ENCODE measurements at regions not wholly inside any gene's neighbourhood (a gene's known extent, or its start where the extent isn't known, plus 50 kb on each side); places are given as distances from the start of the nearest gene placed in this dataset.

DNA sequence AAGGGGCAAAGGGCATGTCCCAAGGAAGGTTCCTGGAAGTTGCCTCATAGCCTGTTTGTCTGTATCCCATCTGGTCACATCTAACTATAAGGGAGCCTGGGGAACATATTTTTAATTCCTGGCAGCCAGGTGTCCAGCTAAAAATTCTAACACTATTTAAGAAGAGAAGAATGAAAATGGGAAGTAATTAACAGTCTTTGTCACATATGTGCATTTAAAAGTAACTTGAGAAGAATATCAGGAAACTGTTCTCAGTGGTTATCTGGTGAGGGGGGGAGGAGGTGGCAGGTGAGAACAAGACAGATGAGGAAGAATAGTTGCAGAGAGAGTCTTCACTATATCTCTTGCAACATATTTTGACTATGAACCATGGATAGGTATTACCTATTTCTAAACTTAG is 75.5 kb upstream of the ELOVL5 start:
- TF ChIP-seq, protein P1, sequence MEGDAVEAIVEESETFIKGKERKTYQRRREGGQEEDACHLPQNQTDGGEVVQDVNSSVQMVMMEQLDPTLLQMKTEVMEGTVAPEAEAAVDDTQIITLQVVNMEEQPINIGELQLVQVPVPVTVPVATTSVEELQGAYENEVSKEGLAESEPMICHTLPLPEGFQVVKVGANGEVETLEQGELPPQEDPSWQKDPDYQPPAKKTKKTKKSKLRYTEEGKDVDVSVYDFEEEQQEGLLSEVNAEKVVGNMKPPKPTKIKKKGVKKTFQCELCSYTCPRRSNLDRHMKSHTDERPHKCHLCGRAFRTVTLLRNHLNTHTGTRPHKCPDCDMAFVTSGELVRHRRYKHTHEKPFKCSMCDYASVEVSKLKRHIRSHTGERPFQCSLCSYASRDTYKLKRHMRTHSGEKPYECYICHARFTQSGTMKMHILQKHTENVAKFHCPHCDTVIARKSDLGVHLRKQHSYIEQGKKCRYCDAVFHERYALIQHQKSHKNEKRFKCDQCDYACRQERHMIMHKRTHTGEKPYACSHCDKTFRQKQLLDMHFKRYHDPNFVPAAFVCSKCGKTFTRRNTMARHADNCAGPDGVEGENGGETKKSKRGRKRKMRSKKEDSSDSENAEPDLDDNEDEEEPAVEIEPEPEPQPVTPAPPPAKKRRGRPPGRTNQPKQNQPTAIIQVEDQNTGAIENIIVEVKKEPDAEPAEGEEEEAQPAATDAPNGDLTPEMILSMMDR (IDR thresholded peaks at IDR 0.05) = no peak
- TF ChIP-seq POLR2A (IDR thresholded peaks at IDR 0.05) = no peak

All from lower leg skin (tissue), 3 donors.